DND-41 (cell line): ENCODE measurements at regions not wholly inside any gene's neighbourhood (a gene's known extent, or its start where the extent isn't known, plus 50 kb on each side); places are given as distances from the start of the nearest gene placed in this dataset.

Source experiments
- ATAC-seq: fragments of 200-7000 bp; cut with Tn5 transposase; 3 replicates; pipeline ENCODE4 v1.9.1; 2021; ENCODE audit warnings: low read depth; ENCODE audit not compliant: insufficient read depth
- DNase-seq: peaks from one replicate; pipeline ENCODE4 v3.0.0-alpha.2; 2020
- H2AFZ ChIP-seq: 2 replicates; pipeline ENCODE4 v1.6.0; 2012; ENCODE audit warnings: low read depth, low read length
- H3K27ac ChIP-seq: 2 replicates; pipeline ENCODE4 v1.5.1; 2012; ENCODE audit warnings: low read length, inconsistent platforms
- H3K27me3 ChIP-seq: fragments of 200-600 bp; sonication (generic); 2 replicates; pipeline ENCODE4 v1.6.0; 2012; ENCODE audit warnings: low read length, mild to moderate bottlenecking, inconsistent platforms; ENCODE audit not compliant: insufficient read depth, poor library complexity
- H3K36me3 ChIP-seq: 2 replicates; pipeline ENCODE4 v1.5.1; 2012; ENCODE audit warnings: low read length, inconsistent platforms; ENCODE audit not compliant: insufficient read depth
- H3K4me1 ChIP-seq: 2 replicates; pipeline ENCODE4 v1.5.1; 2012; ENCODE audit warnings: mild to moderate bottlenecking, low read length; ENCODE audit not compliant: insufficient read depth
- H3K4me2 ChIP-seq: 2 replicates; pipeline ENCODE4 v1.6.0; 2012; ENCODE audit warnings: mild to moderate bottlenecking, moderate library complexity, low read length, inconsistent platforms; ENCODE audit not compliant: insufficient read depth
- H3K4me3 ChIP-seq, 2 experiments: fragments of 200-600 bp in 1 of 2; shearing (Covaris generic) in 1 of 2; 2 replicates each; pipeline ENCODE4 v1.5.1; 2012 to 2016; ENCODE audit warnings: inconsistent platforms in 2 of 2, low read length in 2 of 2, mild to moderate bottlenecking in 2 of 2, low read depth in 1 of 2, moderate library complexity in 1 of 2
- H3K79me2 ChIP-seq: 2 replicates; pipeline ENCODE4 v1.6.0; 2012; ENCODE audit warnings: low read length, inconsistent platforms; ENCODE audit not compliant: insufficient read depth
- H3K9ac ChIP-seq: 2 replicates; pipeline ENCODE4 v1.6.0; 2012; ENCODE audit warnings: low read depth, mild to moderate bottlenecking, inconsistent platforms, low read length, moderate library complexity
- H3K9me3 ChIP-seq: 2 replicates; pipeline ENCODE4 v1.5.1; 2012; ENCODE audit warnings: low read length, moderate library complexity, mild to moderate bottlenecking, inconsistent platforms; ENCODE audit not compliant: insufficient read depth, severe bottlenecking
- H4K20me1 ChIP-seq: 2 replicates; pipeline ENCODE4 v1.6.0; 2012; ENCODE audit warnings: low read length; ENCODE audit not compliant: insufficient read depth
- CTCF ChIP-seq: IDR thresholded peaks from 2 replicates; pipeline ENCODE4 v1.5.1; 2012; ENCODE audit warnings: borderline replicate concordance, low read length, moderate library complexity, mild to moderate bottlenecking; ENCODE audit not compliant: poor library complexity, severe bottlenecking; ENCODE audit errors: extremely low read depth
- EZH2 ChIP-seq: IDR thresholded peaks from 3 replicates; pipeline ENCODE4 v1.6.1; 2012; ENCODE audit warnings: borderline replicate concordance, low read depth, mild to moderate bottlenecking, moderate library complexity, low read length, inconsistent platforms; ENCODE audit not compliant: severe bottlenecking

- no peak overlapping the region for H3K4me3 ChIP-seq
- no peak overlapping the region for H3K4me2 ChIP-seq
- H3K4me1 ChIP-seq = no peaks in the 10 kb centered on the region
- no peaks in the 10 kb centered on the region for H3K36me3 ChIP-seq
- H2AFZ ChIP-seq = no peak overlapping the region
- no peak for TF ChIP-seq EZH2
- no peak for TF ChIP-seq CTCF
- no peaks in the 10 kb centered on the region for H3K9me3 ChIP-seq
- ATAC-seq (no peak), DNase-seq (no peak)
- no peaks in the 10 kb centered on the region for H4K20me1 ChIP-seq
- no peaks in the 10 kb centered on the region for H3K79me2 ChIP-seq
- no peaks in the 10 kb centered on the region for H3K27me3 ChIP-seq
- no peak overlapping the region for H3K27ac ChIP-seq
- no peak overlapping the region for H3K9ac ChIP-seq
These were observed 145.7 kb upstream of the PKN2 start for GRCh38 chr1:88538222-88538899.

GRCh38 chr1:88540255-88540654, 143.8 kb upstream of the PKN2 start:
- Histone ChIP-seq H3K79me2 (no peaks in the 10 kb centered on the region), H3K27ac (no peak overlapping the region), H4K20me1 (no peaks in the 10 kb centered on the region), H3K36me3 (no peaks in the 10 kb centered on the region), H3K4me3 (no peak overlapping the region), H3K4me1 (no peaks in the 10 kb centered on the region), H3K27me3 (no peaks in the 10 kb centered on the region), H2AFZ (no peak overlapping the region), H3K9me3 (no peaks in the 10 kb centered on the region), H3K9ac (no peak overlapping the region), H3K4me2 (no peak overlapping the region)
- no peak for TF ChIP-seq CTCF
- TF ChIP-seq EZH2 = no peak
- ATAC-seq (no peak), DNase-seq (no peak)

GRCh38 chr1:88541596-88541995, 142.5 kb upstream of the PKN2 start:
- H3K4me3 ChIP-seq = no peak overlapping the region
- no peak for ATAC-seq
- TF ChIP-seq EZH2 = no peak
- TF ChIP-seq CTCF = no peak
- H3K79me2 ChIP-seq = no peaks in the 10 kb centered on the region
- no peaks in the 10 kb centered on the region for H4K20me1 ChIP-seq
- no peak overlapping the region for H3K9ac ChIP-seq
- H3K27me3 ChIP-seq = no peaks in the 10 kb centered on the region
- no peak overlapping the region for H3K27ac ChIP-seq
- H3K36me3 ChIP-seq = no peaks in the 10 kb centered on the region
- no peak overlapping the region for H2AFZ ChIP-seq
- no peak overlapping the region for H3K4me2 ChIP-seq
- no peaks in the 10 kb centered on the region for H3K9me3 ChIP-seq
- no peaks in the 10 kb centered on the region for H3K4me1 ChIP-seq
- no peak for DNase-seq

- no peak overlapping the region for H2AFZ ChIP-seq
- no peaks in the 10 kb centered on the region for H3K27me3 ChIP-seq
- H3K9me3 ChIP-seq = no peaks in the 10 kb centered on the region
- H3K4me1 ChIP-seq = no peaks in the 10 kb centered on the region
- no peak for TF ChIP-seq CTCF
- no peak for TF ChIP-seq EZH2
- no peak for DNase-seq
- no peak for ATAC-seq
- no peak overlapping the region for H3K4me3 ChIP-seq
- no peaks in the 10 kb centered on the region for H3K36me3 ChIP-seq
- H4K20me1 ChIP-seq = no peaks in the 10 kb centered on the region
- H3K9ac ChIP-seq = no peak overlapping the region
- H3K79me2 ChIP-seq = no peaks in the 10 kb centered on the region
- no peak overlapping the region for H3K27ac ChIP-seq
- H3K4me2 ChIP-seq = no peak overlapping the region
These were observed 139.9 kb upstream of the PKN2 start for GRCh38 chr1:88544195-88544594.
